ENCODE measurements at regions not wholly inside any gene's neighbourhood (a gene's known extent, or its start where the extent isn't known, plus 50 kb on each side); places are given as distances from the start of the nearest gene placed in this dataset.

DNA sequence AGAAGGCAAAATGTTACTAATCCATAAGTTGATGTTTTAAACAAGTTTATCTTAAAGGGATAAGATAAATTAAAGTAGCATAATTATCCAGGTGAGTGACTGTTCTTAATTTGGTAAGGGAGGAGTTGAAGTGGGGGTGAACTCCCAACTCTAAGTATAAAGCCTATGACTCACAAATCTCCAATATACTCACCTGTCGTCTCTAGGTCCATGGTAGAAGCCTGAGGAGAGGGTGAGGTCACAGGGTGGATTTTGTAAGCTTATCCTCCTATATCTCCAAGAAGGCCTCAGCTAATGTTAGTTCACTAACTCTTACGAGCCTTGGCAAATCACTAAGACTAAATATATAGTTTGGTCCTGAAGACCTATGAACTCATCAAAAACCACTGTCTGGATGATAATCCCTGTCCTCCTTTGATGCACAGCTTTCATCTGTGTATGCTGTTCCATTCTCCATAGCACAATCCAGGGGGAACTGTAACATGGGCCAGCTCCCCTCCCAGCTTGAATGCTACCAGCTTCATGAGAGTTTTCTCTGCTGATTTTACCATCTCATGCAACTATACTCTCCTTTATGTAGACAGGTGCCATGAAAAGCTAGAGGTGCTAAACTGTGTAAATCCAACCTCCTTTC lies 158.7 kb downstream of the BTC start:
- TF ChIP-seq ZNF548 (tag by site-specific recombination; IDR thresholded peaks at IDR 0.05) (no peak), KLF1 (tag by site-specific recombination; IDR thresholded peaks at IDR 0.05) (0 out of 2 replicates have a peak, but pooled peaks have one; percentile 9), ZNF292 (tag by site-specific recombination; IDR thresholded peaks at IDR 0.05; ENCODE audit: borderline replicate concordance, low read depth) (no peak)
- TF ChIP-seq, protein P1, sequence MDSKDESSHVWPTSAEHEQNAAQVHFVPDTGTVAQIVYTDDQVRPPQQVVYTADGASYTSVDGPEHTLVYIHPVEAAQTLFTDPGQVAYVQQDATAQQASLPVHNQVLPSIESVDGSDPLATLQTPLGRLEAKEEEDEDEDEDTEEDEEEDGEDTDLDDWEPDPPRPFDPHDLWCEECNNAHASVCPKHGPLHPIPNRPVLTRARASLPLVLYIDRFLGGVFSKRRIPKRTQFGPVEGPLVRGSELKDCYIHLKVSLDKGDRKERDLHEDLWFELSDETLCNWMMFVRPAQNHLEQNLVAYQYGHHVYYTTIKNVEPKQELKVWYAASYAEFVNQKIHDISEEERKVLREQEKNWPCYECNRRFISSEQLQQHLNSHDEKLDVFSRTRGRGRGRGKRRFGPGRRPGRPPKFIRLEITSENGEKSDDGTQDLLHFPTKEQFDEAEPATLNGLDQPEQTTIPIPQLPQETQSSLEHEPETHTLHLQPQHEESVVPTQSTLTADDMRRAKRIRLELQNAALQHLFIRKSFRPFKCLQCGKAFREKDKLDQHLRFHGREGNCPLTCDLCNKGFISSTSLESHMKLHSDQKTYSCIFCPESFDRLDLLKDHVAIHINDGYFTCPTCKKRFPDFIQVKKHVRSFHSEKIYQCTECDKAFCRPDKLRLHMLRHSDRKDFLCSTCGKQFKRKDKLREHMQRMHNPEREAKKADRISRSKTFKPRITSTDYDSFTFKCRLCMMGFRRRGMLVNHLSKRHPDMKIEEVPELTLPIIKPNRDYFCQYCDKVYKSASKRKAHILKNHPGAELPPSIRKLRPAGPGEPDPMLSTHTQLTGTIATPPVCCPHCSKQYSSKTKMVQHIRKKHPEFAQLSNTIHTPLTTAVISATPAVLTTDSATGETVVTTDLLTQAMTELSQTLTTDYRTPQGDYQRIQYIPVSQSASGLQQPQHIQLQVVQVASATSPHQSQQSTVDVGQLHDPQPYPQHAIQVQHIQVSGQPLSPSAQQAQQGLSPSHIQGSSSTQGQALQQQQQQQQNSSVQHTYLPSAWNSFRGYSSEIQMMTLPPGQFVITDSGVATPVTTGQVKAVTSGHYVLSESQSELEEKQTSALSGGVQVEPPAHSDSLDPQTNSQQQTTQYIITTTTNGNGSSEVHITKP (tag by site-specific recombination; IDR thresholded peaks at IDR 0.05), result peak; percentile 50; the same call in 1 of the 2 replicates
- ChIA-PET CTCF (interaction anchor here (0.6 to 1.4 kb wide), 3 partner anchors 12 to 315 kb away, joined by 3 read pairs; no protein-coding TSS in a partner anchor), POLR2A (interaction anchor here (0.9 kb wide), 1 partner anchor 10 kb away, joined by 3 read pairs; no protein-coding TSS in a partner anchor)
- no peak overlapping the region for H3K27ac ChIP-seq (ENCODE audit: extremely low read depth, low read depth, low read length)
- 0 out of 2 replicates have a peak, but pooled peaks cover 5% of the 10 kb centered on the region for H3K4me1 ChIP-seq (ENCODE audit: control insufficient read depth, insufficient read depth, low read length)
- H3K36me3 ChIP-seq (ENCODE audit: control insufficient read depth in 2 of 2, insufficient read depth in 1 of 2, low read length in 2 of 2), result no peaks in the 10 kb centered on the region
- H3K9me3 ChIP-seq (ENCODE audit: control insufficient read depth, insufficient read depth, low read depth, low read length), result no peaks in the 10 kb centered on the region
- H3K4me3 ChIP-seq (ENCODE audit: low read depth, low read length), result no peak overlapping the region

DNA sequence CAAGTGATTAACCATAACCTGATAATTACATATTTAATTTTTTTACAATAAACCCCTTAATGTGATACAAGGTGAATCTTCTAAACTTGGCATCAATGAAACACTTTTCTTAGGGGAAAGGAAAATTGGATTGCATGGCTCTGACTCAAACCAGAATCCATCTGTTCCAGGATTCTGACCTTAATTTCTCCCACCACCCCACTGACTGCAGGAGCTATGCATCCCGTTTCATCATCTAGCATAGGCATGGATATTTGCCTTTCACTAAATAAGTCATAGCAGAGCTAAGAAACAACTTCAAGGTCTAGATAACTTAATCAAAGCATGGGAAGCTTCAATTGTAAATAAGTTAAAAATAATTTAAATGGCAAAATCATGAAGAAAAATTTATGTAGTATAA lies 156.3 kb downstream of the BTC start:
- CTCF ChIA-PET, result no interaction called here
- POLR2A ChIA-PET, result no interaction called here

DNA sequence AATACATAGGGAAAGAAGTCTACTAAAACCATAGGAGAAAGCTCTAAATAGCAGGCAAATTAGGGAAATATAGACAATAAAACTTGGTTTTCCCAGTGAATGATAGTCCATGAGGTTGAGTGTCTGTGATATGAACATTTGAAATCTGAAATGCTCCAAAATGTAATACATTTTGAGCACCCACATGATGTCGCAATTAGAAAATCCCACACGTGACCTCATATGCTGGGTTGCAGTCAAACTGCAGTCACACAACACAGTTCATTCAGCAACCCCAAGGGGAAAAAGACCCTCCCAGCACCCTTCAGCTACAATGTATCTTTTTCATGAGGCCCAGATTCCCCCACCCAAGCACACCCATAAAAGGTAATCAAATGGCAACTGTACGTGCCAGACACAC lies 155.6 kb downstream of the BTC start:
- H3K4me3 ChIP-seq (ENCODE audit: low read depth, low read length), result no peak overlapping the region
- no peaks in the 10 kb centered on the region for H3K36me3 ChIP-seq (ENCODE audit: control insufficient read depth in 2 of 2, insufficient read depth in 1 of 2, low read length in 2 of 2)
- H3K9me3 ChIP-seq (ENCODE audit: control insufficient read depth, insufficient read depth, low read depth, low read length), result no peaks in the 10 kb centered on the region
- no peak overlapping the region for H3K27ac ChIP-seq (ENCODE audit: extremely low read depth, low read depth, low read length)
- ChIA-PET POLR2A (no interaction called here), CTCF (no interaction called here)
- no peaks in the 10 kb centered on the region for H3K4me1 ChIP-seq (ENCODE audit: control insufficient read depth, insufficient read depth, low read length)
- TF ChIP-seq BCL11A (tag by site-specific recombination; IDR thresholded peaks at IDR 0.05; ENCODE audit: low read depth), result no peak
- TF ChIP-seq, protein P2, sequence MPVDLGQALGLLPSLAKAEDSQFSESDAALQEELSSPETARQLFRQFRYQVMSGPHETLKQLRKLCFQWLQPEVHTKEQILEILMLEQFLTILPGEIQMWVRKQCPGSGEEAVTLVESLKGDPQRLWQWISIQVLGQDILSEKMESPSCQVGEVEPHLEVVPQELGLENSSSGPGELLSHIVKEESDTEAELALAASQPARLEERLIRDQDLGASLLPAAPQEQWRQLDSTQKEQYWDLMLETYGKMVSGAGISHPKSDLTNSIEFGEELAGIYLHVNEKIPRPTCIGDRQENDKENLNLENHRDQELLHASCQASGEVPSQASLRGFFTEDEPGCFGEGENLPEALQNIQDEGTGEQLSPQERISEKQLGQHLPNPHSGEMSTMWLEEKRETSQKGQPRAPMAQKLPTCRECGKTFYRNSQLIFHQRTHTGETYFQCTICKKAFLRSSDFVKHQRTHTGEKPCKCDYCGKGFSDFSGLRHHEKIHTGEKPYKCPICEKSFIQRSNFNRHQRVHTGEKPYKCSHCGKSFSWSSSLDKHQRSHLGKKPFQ (tag by site-specific recombination; IDR thresholded peaks at IDR 0.05), result no peak
- no peak for TF ChIP-seq GLIS2 (tag by site-specific recombination; IDR thresholded peaks at IDR 0.05)
- TF ChIP-seq ZNF610 (tag by site-specific recombination; IDR thresholded peaks at IDR 0.05; ENCODE audit: borderline replicate concordance), result no peak
- TF ChIP-seq ZNF175 (tag by site-specific recombination; IDR thresholded peaks at IDR 0.05), result no peak
- no peak for TF ChIP-seq ZNF311 (tag by site-specific recombination; IDR thresholded peaks at IDR 0.05; ENCODE audit: borderline replicate concordance)
- TF ChIP-seq ZNF223 (tag by site-specific recombination; IDR thresholded peaks at IDR 0.05), result no peak
- TF ChIP-seq, protein P3, sequence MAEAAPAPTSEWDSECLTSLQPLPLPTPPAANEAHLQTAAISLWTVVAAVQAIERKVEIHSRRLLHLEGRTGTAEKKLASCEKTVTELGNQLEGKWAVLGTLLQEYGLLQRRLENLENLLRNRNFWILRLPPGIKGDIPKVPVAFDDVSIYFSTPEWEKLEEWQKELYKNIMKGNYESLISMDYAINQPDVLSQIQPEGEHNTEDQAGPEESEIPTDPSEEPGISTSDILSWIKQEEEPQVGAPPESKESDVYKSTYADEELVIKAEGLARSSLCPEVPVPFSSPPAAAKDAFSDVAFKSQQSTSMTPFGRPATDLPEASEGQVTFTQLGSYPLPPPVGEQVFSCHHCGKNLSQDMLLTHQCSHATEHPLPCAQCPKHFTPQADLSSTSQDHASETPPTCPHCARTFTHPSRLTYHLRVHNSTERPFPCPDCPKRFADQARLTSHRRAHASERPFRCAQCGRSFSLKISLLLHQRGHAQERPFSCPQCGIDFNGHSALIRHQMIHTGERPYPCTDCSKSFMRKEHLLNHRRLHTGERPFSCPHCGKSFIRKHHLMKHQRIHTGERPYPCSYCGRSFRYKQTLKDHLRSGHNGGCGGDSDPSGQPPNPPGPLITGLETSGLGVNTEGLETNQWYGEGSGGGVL (tag by site-specific recombination; IDR thresholded peaks at IDR 0.05), result no peak

More for the DNA sequence above, 156.3 kb downstream of the BTC start:
- Histone ChIP-seq H3K4me1 (ENCODE audit: control insufficient read depth, insufficient read depth, low read length) (0 out of 2 replicates have a peak, but pooled peaks cover under 1% of the 10 kb centered on the region), H3K9me3 (ENCODE audit: control insufficient read depth, insufficient read depth, low read depth, low read length) (no peaks in the 10 kb centered on the region), H3K4me3 (ENCODE audit: low read depth, low read length) (no peak overlapping the region), H3K27ac (ENCODE audit: extremely low read depth, low read depth, low read length) (no peak overlapping the region), H3K36me3 (ENCODE audit: control insufficient read depth in 2 of 2, insufficient read depth in 1 of 2, low read length in 2 of 2) (no peaks in the 10 kb centered on the region)
- no peak for TF ChIP-seq ZNF529 (tag by site-specific recombination; IDR thresholded peaks at IDR 0.05; ENCODE audit: insufficient replicate concordance)
- no peak for TF ChIP-seq ZNF830 (tag by site-specific recombination; IDR thresholded peaks at IDR 0.05; ENCODE audit: low read depth)
- TF ChIP-seq ZNF140 (tag by site-specific recombination; IDR thresholded peaks at IDR 0.05), result no peak
- no peak for TF ChIP-seq ZNF555 (tag by site-specific recombination; conservative IDR thresholded peaks at IDR 0.05)
- TF ChIP-seq ZSCAN30 (tag by site-specific recombination; IDR thresholded peaks at IDR 0.05), result no peak
- no peak for TF ChIP-seq WT1 (tag by site-specific recombination; IDR thresholded peaks at IDR 0.05)
- TF ChIP-seq, protein P4, sequence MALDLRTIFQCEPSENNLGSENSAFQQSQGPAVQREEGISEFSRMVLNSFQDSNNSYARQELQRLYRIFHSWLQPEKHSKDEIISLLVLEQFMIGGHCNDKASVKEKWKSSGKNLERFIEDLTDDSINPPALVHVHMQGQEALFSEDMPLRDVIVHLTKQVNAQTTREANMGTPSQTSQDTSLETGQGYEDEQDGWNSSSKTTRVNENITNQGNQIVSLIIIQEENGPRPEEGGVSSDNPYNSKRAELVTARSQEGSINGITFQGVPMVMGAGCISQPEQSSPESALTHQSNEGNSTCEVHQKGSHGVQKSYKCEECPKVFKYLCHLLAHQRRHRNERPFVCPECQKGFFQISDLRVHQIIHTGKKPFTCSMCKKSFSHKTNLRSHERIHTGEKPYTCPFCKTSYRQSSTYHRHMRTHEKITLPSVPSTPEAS (tag by site-specific recombination; IDR thresholded peaks at IDR 0.05), result no peak
- TF ChIP-seq GLIS1 (tag by site-specific recombination; IDR thresholded peaks at IDR 0.05), result no peak
- TF ChIP-seq, protein P3 (tag by site-specific recombination; IDR thresholded peaks at IDR 0.05), result no peak
- TF ChIP-seq ZNF48 (tag by site-specific recombination; IDR thresholded peaks at IDR 0.05), result no peak
- TF ChIP-seq ZNF302 (tag by site-specific recombination; IDR thresholded peaks at IDR 0.05; ENCODE audit: low read depth), result no peak
- TF ChIP-seq ZNF843 (tag by site-specific recombination; IDR thresholded peaks at IDR 0.05), result no peak
- TF ChIP-seq ZNF157 (tag by site-specific recombination; IDR thresholded peaks at IDR 0.05), result no peak
- no peak for TF ChIP-seq ZNF837 (tag by site-specific recombination; IDR thresholded peaks at IDR 0.05)
- no peak for TF ChIP-seq ZEB2 (tag by site-specific recombination; IDR thresholded peaks at IDR 0.05)
